ENCODE measurements at regions not wholly inside any gene's neighbourhood (a gene's known extent, or its start where the extent isn't known, plus 50 kb on each side); places are given as distances from the start of the nearest gene placed in this dataset.
"Not testable (repeated sequence)": the region's sequence is repeated elsewhere in the genome, so short reads cannot be mapped to it uniquely, and the experiment has no call there.

DNA sequence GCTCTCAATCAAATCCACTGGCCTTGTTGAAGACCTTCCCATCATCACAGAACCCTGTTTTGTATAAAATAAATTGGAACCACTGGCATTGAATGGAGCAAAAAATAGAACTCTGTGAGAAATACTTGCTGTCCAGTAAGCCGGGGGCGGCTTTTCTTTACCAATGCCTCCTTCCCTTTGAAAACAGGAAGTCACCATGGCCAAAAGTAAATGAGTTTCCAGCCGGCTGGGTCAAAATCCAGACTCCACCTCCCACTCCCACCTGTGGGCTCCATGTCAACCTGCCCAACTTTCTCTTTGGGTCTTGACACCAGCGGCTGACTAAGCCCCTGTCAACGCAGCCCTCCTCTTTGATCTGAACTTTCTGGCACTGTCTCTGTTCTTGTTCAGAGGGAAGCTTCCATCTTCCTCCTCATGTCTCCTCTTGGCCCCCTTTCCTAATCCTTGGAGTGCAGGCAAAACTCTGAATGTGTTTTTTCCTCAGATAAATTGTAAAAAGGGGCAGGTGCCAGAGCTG is 95.2 kb downstream of the TFAP2C start:
- no peak for DNase-seq (ENCODE audit: low read depth in 2 of 2)

DNA sequence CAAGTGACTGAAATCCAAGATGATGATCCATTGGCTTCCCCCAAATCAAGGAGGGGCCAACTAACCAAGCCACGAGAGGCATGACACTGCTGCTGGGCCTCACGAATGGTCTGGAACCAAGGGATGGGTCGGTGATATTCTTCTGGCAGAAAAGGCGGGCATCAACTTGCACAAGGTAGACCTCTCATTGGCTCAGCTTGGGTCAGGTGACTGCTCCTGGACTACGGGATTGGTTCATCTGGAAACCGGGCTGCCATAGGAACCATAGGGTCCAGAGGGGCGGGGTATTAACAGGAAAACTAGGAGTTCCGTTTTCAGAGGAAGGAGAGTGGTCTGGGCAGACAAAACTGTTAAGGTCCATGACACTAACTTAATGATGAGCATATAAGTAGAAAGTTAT is 100.9 kb downstream of the TFAP2C start:
- DNase-seq (ENCODE audit: low read depth in 2 of 2), result no peak

DNA sequence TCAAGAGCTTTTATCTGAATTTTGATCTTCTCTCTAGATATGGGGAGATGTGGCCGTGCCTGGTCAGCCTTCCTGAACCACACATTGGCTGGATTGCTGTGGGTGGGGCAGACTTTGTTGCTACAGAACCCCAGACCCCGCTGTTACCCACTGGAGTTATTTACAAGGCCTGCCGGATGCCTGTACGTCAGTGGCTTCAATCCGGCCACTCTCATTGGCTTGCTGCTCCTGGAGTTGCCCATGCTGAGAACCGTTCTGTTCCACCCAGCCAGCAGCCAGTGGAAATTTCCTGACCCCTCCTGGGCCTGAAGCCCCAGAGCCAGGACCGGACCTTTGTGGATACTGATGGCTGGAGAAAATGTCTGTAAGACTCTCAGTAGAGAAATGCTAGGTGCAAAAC is 101.9 kb downstream of the TFAP2C start:
- DNase-seq (ENCODE audit: low read depth in 2 of 2), result no peak

DNA sequence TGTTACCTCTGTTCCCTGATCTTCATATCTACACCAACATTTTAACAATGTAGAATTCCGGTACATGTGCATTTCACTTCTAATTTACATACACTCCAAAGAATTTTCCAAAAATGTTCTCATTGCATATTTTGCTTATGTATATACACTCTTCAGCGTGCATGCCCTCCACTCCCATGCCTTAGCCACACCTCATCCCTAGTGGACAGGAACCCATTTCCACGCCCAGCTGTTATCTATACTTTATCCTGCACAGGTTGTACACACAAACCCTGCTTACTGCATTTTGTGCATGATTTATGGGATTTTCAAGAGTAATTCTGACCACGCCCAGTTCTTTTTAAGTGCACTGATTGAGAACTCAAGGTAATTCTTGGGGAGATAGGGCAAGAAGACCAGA is 102.4 kb downstream of the TFAP2C start:
- no peak for DNase-seq (ENCODE audit: low read depth in 2 of 2)

DNA sequence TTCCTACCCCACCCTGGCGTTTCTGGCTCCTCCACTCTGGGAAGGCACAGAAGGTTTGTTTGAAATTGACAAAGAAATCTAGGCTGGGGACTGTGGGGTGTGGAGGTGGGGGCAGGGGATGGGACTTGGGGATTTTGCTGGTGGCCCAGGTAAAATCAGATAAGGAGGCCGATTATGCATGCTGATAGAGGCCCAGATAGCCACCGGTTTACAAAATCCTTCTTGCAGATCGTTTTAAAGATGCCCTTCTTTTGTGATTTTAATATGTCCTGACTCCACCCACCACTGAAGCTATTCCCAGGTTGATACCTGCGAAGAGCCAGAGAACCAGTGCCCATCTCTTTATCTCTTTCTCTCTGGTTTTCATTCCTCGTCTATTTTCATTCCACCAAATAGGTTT is 104.9 kb downstream of the TFAP2C start:
- no peak for DNase-seq (ENCODE audit: low read depth in 2 of 2)

DNA sequence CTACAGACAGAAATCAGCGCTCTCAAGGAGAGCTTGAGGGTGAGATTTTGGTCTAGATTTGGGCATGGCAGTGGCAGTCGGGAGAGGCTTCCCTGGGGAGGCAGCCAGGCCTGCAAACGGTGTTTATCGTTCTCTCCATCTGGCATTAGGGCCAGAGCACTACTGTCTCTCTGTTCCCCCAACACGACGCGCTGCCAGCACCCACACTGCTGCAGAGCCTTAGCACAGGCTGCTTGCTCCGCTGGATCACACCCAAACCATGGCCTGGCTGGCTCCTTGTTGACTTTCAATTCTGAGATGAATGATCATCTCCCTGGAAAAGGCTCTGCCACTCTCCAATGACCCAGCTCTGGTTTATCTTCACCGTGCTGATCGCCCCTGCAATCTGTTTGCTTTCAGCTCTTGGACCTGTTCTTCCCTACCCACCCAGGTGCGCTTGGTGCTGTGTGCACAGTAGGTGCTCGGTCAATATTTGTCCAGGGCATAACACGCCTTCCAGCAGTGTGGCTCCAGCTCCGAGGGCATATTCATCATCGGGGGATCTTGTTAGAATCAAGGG is 106.1 kb downstream of the TFAP2C start:
- DNase-seq (ENCODE audit: low read depth in 2 of 2), result no peak

DNA sequence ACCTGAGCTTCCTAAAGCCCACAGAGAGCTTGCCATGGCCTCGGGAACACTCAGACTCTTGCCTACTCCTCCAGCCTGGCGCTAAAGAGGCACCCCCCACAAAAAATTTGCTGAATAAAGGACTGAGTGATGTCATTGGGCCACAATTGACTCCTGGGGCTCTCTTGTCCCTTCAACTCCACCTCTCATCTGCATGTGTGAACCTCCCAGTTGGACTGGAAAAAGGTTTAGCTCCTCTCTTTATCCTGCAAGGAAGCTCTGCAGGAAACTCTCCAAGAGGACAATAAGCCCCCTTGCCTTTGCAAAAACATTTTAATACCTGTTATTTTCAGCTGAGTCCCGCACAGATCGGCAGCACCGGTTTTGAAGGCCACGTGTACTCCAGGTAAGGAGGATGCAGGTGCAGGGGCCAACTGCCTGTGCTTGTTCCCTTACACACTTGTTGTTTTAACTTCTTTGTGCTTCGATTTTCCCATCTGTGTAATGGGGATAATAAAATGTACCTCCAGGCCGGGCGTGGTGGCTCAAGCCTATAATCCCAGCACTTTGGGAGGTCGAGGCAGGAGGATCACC is 107.3 kb downstream of the TFAP2C start:
- DNase-seq (ENCODE audit: low read depth in 2 of 2), result no peak

DNA sequence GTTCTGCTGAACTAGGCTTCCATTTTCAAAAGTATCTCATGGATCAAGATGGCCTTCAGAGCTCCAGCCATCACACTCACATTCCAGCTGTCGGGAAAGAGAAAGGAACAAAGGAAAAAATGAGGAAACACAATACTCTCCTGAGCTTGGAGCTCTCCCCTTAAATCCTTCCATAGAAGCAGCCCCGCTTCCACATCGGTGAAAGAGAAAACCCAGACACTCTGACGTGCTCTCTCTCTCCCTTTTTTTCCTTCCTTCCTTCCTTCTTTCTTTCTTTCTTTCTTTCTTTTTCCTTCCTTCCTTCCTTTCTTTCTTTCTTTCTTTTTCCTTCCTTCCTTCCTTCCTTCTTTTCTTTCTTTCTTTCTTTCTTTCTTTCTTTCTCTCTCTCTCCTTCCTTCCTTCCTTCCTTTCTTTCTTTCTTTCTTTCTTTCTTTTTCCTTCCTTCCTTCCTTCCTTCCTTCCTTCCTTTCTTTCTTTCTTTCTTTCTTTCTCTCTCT is 115.3 kb downstream of the TFAP2C start:
- DNase-seq (ENCODE audit: low read depth in 2 of 2), result not testable (repeated sequence)

DNA sequence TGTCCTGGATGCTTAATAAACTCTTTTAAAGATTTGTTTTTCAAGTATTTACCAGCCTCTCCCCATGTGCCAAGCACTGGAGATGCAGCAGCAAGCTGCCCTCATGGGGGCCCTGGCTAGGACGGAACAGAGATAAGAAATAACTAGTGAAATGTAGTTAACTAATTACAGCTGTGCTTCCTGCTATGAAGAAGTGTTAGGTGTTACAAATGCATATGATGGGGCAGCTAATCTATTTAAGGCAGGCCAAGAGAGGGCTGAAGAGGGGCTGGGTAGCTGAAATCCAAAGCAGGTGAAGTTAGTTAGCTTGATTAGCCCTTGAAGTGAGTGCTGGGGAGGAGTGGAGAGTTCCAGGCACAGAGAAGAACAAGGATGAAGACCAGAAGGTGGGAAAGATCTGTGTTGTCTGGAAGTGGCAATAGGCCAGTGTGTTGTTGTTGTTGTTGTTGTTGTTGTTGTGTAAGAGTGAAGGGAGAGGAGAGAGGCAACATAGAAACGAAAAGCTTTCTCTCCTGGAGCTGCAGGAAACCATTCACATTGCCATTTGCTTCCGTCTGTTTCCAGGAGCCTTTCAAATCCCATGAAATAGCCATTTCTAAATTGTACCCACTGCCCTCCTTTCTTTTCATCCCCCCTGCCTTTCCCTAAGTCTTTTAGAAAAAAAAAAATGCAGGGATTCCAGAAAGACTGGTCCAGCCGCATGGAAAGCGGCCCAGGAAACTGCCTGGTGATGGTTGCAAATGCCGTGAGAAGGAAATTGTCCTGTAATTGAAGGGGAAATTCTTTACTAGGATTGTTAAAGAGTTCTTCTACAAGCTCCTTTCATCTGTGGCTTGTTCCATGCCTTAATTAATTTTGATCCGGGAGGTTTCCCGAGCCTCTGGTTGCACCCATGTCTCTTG is 119.6 kb downstream of the TFAP2C start:
- no peak for DNase-seq (ENCODE audit: low read depth in 2 of 2)

DNA sequence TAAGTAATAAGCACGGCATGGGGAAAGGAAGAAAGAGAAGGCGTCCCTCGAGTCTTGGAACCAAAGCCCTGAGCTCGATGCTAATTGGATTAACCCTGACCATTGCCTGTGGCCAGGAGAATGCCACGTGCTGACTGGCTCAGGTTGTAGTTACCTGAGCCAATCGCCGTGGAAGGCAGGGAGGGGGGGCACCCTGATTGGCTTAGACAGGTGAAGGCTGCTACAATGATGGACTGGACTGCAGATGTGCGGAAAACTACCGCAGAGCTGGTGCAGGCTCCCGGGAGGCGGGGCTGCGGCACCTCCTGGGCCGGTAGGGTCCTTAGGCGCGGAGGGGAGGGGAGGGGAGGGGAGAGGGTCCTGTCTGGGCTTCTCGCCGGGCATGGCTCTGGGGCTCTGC is 121.3 kb downstream of the TFAP2C start:
- no peak for DNase-seq (ENCODE audit: low read depth in 2 of 2)

DNA sequence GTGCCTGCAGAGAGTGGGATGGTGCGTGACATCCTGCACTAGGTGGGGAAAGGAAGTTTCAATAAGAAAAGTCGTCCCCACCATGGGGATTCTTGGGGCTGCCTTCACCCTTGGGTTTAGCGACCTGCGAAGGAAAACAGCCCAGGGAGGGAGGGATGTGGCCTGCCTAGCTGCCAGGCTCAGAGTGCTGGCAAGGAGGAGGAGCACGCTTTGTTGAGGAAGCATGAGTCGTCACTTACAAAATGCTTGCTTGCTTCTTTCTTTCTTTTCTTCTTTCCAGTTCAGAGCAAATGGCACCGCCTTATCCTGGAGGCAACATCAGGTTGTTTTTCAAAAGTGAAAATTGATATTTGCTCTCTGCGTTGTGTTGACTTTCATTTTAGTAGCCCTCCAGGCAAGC is 123.2 kb downstream of the TFAP2C start:
- DNase-seq (ENCODE audit: low read depth in 2 of 2), result no peak

DNA sequence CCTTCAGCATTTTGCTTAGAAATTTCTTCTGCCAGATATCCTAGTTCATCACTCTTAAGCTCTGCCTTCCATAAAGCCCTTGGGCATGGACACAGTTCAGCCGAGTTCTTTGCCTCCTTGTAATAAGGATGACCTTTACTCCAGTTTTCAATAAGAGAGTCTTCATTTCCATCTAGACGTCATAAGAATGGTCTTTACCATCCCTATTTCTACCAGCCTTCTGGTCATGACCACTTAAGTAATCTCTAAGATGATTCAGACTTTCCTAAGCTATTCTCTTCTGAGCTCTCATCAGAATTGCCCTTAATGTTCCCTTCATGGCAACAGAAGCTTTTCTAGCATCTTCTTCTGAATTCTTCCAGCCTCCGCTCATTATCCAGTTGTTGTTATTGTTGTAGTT is 126.1 kb downstream of the TFAP2C start:
- DNase-seq (ENCODE audit: low read depth in 2 of 2), result no peak

DNA sequence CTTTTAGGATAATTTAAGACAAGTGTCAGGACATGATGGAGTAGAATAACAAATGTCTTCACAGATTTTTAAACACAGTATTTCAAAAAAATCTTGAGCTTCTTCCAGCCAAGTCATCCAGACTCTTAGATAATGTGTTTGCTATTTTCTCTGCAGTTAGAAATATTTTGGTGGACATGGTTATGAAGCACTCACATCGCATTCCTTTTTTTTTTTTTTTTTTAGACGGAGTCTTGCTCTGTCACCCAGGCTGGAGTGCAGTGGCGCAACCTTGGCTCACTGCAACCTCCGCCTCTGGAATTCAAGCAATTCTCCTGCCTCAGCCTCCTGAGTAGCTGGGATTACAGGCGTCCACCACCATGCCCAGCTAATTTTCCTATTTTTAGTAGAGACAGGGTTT is 127.6 kb downstream of the TFAP2C start:
- not testable (repeated sequence) for DNase-seq (ENCODE audit: low read depth in 2 of 2)

DNA sequence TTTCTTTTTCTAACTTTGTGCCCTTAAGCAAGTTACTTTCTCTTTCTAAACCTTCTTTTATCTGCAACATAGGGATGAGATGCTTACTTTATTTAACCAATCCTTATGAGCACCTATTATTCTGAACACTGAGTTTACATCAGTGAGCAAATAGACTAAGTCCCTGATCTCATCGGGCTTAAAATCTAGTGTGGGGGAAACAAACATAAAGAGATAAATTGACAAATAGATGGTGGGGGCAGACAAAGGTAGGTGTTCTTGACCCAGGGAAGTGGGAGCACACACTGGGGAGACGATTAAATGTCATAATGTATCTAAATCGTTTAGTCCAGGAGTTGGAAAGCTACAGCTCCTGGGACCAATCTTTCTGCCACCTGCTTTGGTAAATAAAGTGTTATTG is 129.6 kb downstream of the TFAP2C start:
- no peak for DNase-seq (ENCODE audit: low read depth in 2 of 2)

DNA sequence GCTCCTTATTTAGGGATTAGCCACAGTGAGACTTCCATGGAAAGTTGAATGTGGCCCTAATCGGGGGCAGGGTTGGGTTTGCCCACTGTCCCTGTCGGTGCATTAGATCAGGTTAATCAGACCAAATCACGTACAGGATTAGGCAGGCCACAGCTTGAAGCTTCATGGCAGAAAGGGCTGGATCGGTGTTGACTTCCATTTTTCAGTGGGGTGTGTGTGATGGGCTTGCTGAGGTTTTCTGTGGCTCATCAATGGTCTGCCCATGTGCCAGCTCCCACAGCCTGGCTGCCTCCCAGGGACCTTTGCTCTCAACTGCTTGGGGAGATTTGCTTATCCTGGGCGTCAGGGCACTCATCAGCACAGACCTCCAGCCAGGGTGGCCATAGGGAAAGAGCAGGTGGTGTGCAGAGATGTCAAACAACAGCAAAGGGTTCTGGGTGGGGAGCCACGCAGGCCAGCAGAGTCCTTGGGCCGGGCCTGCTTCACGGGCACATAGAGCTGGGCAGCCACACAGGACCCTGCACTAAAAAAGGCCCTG is 130.7 kb downstream of the TFAP2C start:
- DNase-seq (ENCODE audit: low read depth in 2 of 2), result no peak

DNA sequence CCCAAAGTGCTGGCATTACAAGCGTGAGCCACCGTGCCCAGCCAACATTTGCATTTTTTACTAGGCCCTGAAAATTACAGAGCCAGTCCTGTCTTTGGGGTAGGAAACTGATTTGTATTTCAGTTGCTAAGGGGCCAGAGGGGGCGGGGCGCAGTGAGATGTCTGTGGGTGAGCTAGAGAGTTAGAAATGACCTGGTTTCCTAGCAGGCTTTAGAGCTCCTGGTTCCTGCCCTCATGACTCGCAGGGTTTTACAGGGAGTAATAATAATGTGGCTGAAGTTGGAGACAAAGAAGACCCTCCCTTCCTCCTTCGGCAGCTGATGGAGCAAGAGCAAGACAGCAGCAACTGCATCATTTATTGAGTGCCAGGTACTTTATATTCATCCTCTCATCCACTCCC is 131.5 kb downstream of the TFAP2C start:
- no peak for DNase-seq (ENCODE audit: low read depth in 2 of 2)

DNA sequence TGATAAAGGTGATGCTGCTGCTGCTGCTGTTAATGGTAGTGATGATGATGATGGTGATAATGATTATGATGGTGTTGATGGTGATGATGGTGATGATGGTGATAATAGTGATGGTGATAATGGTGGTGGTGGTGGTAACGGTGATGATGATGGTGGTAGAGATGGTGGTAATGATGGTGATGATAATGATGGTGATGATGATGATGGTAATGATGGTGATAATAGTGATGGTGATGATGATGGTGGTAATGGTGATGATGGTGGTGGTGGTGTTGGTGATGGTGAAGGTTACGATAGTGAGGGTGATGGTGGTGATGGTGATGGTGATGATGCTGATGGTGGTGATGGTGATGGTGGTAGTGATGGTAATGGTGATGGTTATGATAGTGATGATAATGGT is 132.3 kb downstream of the TFAP2C start:
- no peak for DNase-seq (ENCODE audit: low read depth in 2 of 2)

DNA sequence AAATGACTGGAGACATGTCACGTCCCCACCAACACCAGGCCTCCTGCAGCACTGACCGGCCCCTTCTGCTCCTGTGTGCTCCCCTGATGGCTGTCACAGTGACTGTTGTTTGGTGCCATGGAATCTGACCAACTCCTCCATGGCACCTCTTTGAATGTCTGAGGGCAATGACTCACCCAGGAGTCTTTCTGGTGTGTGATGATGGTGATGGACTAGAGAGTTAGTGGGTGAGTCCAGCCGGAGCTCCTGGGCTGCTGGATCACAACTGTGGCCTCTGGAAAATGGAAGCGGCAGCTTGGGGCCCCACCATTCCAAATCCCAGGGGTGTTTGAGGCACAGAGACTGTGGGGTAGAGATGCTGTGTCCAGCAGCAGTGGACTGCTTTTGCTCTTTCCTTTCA is 133.3 kb downstream of the TFAP2C start:
- no peak for DNase-seq (ENCODE audit: low read depth in 2 of 2)

DNA sequence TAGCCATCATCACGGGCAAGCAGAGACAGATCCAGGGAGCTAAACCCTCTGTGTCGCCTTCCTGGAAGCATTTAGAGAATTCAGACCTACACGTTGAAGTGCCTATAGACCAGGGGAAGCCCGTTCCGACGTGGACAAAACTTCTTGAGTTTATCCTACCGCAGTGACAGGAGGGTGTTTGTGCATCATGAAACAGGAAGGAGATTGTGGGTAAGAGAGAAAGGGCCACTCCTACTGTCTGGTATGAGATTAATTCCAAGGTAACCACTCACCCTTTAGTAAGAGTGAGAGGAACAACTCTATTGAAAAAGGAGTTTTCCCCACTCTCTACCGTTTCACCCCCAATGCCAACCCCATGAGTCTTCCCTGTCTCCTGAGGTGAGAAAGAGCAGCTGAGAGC is 133.7 kb downstream of the TFAP2C start:
- DNase-seq (ENCODE audit: low read depth in 2 of 2), result no peak

DNA sequence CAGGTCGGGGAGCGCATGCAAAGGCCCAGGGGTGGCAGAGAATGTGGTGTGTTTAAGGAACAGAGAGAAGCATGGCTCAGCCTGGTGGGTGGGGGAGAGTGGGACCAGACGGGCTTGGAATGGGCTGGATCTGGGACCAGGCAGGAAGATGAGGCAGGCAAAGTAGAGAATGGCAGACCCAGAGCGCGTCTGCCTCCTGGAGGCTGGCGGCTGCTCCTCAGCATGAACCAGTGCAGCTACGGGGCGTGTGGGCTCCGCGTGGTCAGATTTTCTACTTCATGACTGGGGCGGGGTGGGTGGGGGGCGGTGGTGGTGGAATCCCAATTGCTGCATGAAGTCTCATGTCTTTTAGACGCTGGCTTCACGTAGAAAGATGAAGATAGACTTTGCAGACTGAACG is 135.6 kb downstream of the TFAP2C start:
- DNase-seq (ENCODE audit: low read depth in 2 of 2), result no peak

DNA sequence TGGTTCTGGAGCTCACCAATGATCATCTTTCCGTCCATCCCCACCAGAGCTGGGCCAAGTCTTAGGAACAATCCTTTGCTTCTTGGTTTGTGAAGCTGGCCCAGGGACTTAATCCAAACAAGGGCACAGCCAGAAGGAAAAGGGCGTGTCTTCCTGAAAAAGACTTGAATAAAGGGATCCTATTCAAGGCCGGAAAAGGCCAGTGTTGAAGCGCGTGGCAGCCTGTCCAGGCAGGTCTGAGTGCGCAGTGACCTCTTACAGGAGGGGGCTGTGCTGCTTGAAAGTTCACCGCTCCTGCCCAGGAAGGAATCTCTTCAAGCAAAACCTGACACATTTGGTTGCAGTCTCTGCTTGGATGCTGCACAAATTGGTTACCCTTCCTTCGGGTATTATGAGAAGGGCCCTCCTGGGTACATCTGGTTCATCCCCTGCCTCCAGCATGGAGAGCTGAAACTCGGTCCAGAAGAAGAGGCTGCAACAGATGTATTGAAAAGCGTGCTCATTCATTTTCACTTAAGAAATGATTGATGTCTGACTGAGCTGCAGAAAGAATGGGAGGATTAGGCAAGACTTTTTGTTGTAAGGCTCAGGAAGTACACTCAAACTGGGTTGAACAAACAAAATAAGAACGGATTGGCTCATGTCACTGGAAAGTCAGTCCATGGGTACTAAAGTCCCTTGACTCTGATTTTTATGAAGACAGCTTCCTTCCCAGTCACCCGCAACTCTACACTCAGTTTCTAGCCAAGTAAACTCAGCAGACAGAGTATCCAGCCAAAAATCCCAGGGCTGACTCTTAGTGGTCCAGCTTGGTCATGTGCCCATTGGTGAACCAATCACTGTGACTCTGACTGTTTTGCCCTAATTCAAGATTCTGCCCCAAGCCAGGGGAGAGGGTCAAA is 136.3 kb downstream of the TFAP2C start:
- DNase-seq (ENCODE audit: low read depth in 2 of 2), result no peak
